CD4-positive, alpha-beta T cell treated with Interleukin-4 for 1 hour (primary cell): ENCODE measurements at regions not wholly inside any gene's neighbourhood (a gene's known extent, or its start where the extent isn't known, plus 50 kb on each side); places are given as distances from the start of the nearest gene placed in this dataset.

Source experiments
- DNase-seq, 2 donors: peaks; one replicate each; pipeline ENCODE4 v3.0.0-alpha.2; 2020 to 2022

- no peak for DNase-seq
Observed at GRCh38 chr6:142561511-142562265, 259.9 kb downstream of the ADGRG6 start.

- no peak for DNase-seq
Observed at GRCh38 chr6:142562865-142563264, 261.1 kb downstream of the ADGRG6 start.

GRCh38 chr6:142566628-142567396, 265.0 kb downstream of the ADGRG6 start:
- peak; percentile 35 to 57 for DNase-seq

- DNase-seq, result no peak
Observed at GRCh38 chr6:142567461-142567860, 265.7 kb downstream of the ADGRG6 start.

GRCh38 chr6:142568857-142569597, 267.2 kb downstream of the ADGRG6 start:
- peak in 1 of 2 donors; percentile 16 for DNase-seq

- peak in 1 of 2 donors; percentile 12 for DNase-seq
Observed at GRCh38 chr6:142569676-142570075, 267.9 kb downstream of the ADGRG6 start.

GRCh38 chr6:142570221-142570671, 268.4 kb downstream of the ADGRG6 start:
- DNase-seq, result no peak

GRCh38 chr6:142592876-142593275, 291.1 kb downstream of the ADGRG6 start:
- DNase-seq, result no peak

GRCh38 chr6:142597836-142598235, 296.0 kb downstream of the ADGRG6 start:
- no peak for DNase-seq

- DNase-seq, result no peak
Observed at GRCh38 chr6:142601427-142601826, 299.6 kb downstream of the ADGRG6 start.

GRCh38 chr6:142602972-142603371, 301.2 kb downstream of the ADGRG6 start:
- DNase-seq, result no peak

- DNase-seq, result no peak
Observed at GRCh38 chr6:142605922-142606485, 304.2 kb downstream of the ADGRG6 start.

- no peak for DNase-seq
Observed at GRCh38 chr6:142612956-142613355, 311.1 kb downstream of the ADGRG6 start.

- no peak for DNase-seq
Observed at GRCh38 chr6:142613981-142614380, 312.2 kb downstream of the ADGRG6 start.

- no peak for DNase-seq
Observed at GRCh38 chr6:142617158-142617557, 315.4 kb downstream of the ADGRG6 start.

- DNase-seq, result no peak
Observed at GRCh38 chr6:142621822-142622221, 320.0 kb downstream of the ADGRG6 start.

- no peak for DNase-seq
Observed at GRCh38 chr6:142624978-142625715, 319.8 kb downstream of the HIVEP2 start.

GRCh38 chr6:142627474-142627873, 317.5 kb downstream of the HIVEP2 start:
- peak in 1 of 2 donors; percentile 10 for DNase-seq

GRCh38 chr6:142631517-142632385, 313.2 kb downstream of the HIVEP2 start:
- DNase-seq, result no peak

GRCh38 chr6:142633317-142633716, 311.7 kb downstream of the HIVEP2 start:
- no peak for DNase-seq

GRCh38 chr6:142635130-142635529, 309.8 kb downstream of the HIVEP2 start:
- DNase-seq, result no peak
